Activated CD4-positive, alpha-beta T cell treated with anti-CD3 and anti-CD28 coated beads for 36 hours (primary cell): ENCODE measurements at regions not wholly inside any gene's neighbourhood (a gene's known extent, or its start where the extent isn't known, plus 50 kb on each side); places are given as distances from the start of the nearest gene placed in this dataset.

Experiments used
- ATAC-seq: fragments of 200-7000 bp; cut with Tn5 transposase; one replicate; pipeline ENCODE4 v1.10.0; 2021; ENCODE audit warnings: mild to moderate bottlenecking, moderate library complexity
- CTCF ChIA-PET: fragments of 350-600 bp; sonication (Branson Sonifier 250); formaldehyde crosslinking; loops from one replicate; lab custom pipeline; 2021; ENCODE audit warnings: antibody characterized with exemption; lab: Charles Lee
- POLR2A ChIA-PET: fragments of 350-600 bp; sonication (Branson Sonifier 250); formaldehyde crosslinking; loops from one replicate; lab custom pipeline; 2021; ENCODE audit warnings: antibody characterized with exemption, inconsistent platforms; lab: Charles Lee
- DNase-seq: peaks from one replicate; pipeline ENCODE4 v3.0.0-alpha.2; 2020
- H3K27ac Mint-ChIP-seq: one replicate; pipeline ENCODE4 v1.8.0; 2021; ENCODE audit warnings: mixed read lengths
- H3K27me3 Mint-ChIP-seq: one replicate; pipeline ENCODE4 v1.8.0; 2021; ENCODE audit warnings: mixed read lengths
- H3K36me3 Mint-ChIP-seq: one replicate; pipeline ENCODE4 v1.8.0; 2021; ENCODE audit warnings: low read depth, mixed read lengths
- H3K4me1 Mint-ChIP-seq: one replicate; pipeline ENCODE4 v1.8.0; 2021; ENCODE audit warnings: mixed read lengths
- H3K4me3 Mint-ChIP-seq: one replicate; pipeline ENCODE4 v1.8.0; 2021; ENCODE audit warnings: mild to moderate bottlenecking, moderate library complexity, mixed read lengths
- H3K9me3 Mint-ChIP-seq: one replicate; pipeline ENCODE4 v1.8.0; 2021; ENCODE audit warnings: low read depth, mixed read lengths
- intact Hi-C, 2 experiments: fragments of 100-400 bp; cut with DNase I in 1 of 2; cut with micrococcal nuclease in 1 of 2; formaldehyde crosslinking; loops; one replicate each; pipeline versions ENCODE4 v1.14.2 to v1.15.1; 2022 to 2024; cut with DNase I, micrococcal nuclease

GRCh38 chr12:94048757-94049156, 99.6 kb upstream of the PLXNC1 start:
- ATAC-seq (no peak), DNase-seq (no peak)
- no peaks in the 10 kb centered on the region for H3K36me3 Mint-ChIP-seq
- H3K27ac Mint-ChIP-seq, result no peak overlapping the region
- intact Hi-C loops, result no loop called here
- H3K4me3 Mint-ChIP-seq, result no peak overlapping the region
- ChIA-PET POLR2A (no interaction called here), CTCF (interaction anchor here (1.4 kb wide), 1 partner anchor 53 kb away, joined by 3 read pairs; no protein-coding TSS in a partner anchor)
- peaks cover 13% of the 10 kb centered on the region for H3K4me1 Mint-ChIP-seq
- no peaks in the 10 kb centered on the region for H3K9me3 Mint-ChIP-seq
- H3K27me3 Mint-ChIP-seq, result no peaks in the 10 kb centered on the region

GRCh38 chr12:94049718-94050117, 98.7 kb upstream of the PLXNC1 start:
- CTCF ChIA-PET, result interaction anchor here (1.4 kb wide), 1 partner anchor 52 kb away, joined by 3 read pairs; no protein-coding TSS in a partner anchor
- POLR2A ChIA-PET, result interaction anchor here (0.6 kb wide), 1 partner anchor 36 kb away, joined by 4 read pairs; no protein-coding TSS in a partner anchor
- no peaks in the 10 kb centered on the region for H3K27me3 Mint-ChIP-seq
- no peak for DNase-seq
- H3K4me3 Mint-ChIP-seq, result no peak overlapping the region
- ATAC-seq, result no peak
- intact Hi-C loops, result no loop called here
- H3K4me1 Mint-ChIP-seq, result peaks cover 13% of the 10 kb centered on the region
- H3K36me3 Mint-ChIP-seq, result no peaks in the 10 kb centered on the region
- H3K9me3 Mint-ChIP-seq, result no peaks in the 10 kb centered on the region
- no peak overlapping the region for H3K27ac Mint-ChIP-seq

- H3K4me1 Mint-ChIP-seq, result peaks cover under 1% of the 10 kb centered on the region
- no peaks in the 10 kb centered on the region for H3K9me3 Mint-ChIP-seq
- ChIA-PET CTCF (interaction anchor here (1.0 kb wide), 1 partner anchor 25 kb away, joined by 3 read pairs; no protein-coding TSS in a partner anchor), POLR2A (no interaction called here)
- intact Hi-C loops, result no loop called here
- H3K36me3 Mint-ChIP-seq, result no peaks in the 10 kb centered on the region
- DNase-seq, result no peak
- no peak for ATAC-seq
- no peaks in the 10 kb centered on the region for H3K27me3 Mint-ChIP-seq
- no peak overlapping the region for H3K27ac Mint-ChIP-seq
- no peak overlapping the region for H3K4me3 Mint-ChIP-seq
These were observed 94.7 kb upstream of the PLXNC1 start for GRCh38 chr12:94053676-94054075.

GRCh38 chr12:94055528-94055927, 92.8 kb upstream of the PLXNC1 start:
- Mint-ChIP-seq H3K36me3 (no peaks in the 10 kb centered on the region), H3K4me3 (no peak overlapping the region), H3K27ac (no peak overlapping the region), H3K27me3 (no peaks in the 10 kb centered on the region), H3K4me1 (no peaks in the 10 kb centered on the region), H3K9me3 (no peaks in the 10 kb centered on the region)
- DNase-seq (no peak), ATAC-seq (no peak)
- ChIA-PET CTCF (interaction anchor here (0.6 kb wide), 1 partner anchor 1115 kb away, joined by 3 read pairs; no protein-coding TSS in a partner anchor), POLR2A (no interaction called here)
- intact Hi-C loops, result no loop called here

GRCh38 chr12:94056419-94057158, 91.8 kb upstream of the PLXNC1 start:
- H3K36me3 Mint-ChIP-seq, result no peaks in the 10 kb centered on the region
- no peak overlapping the region for H3K27ac Mint-ChIP-seq
- CTCF ChIA-PET, result no interaction called here
- no peaks in the 10 kb centered on the region for H3K4me1 Mint-ChIP-seq
- no peak for ATAC-seq
- no peak overlapping the region for H3K4me3 Mint-ChIP-seq
- intact Hi-C loops, result no loop called here
- POLR2A ChIA-PET, result no interaction called here
- no peak for DNase-seq
- no peaks in the 10 kb centered on the region for H3K27me3 Mint-ChIP-seq
- no peaks in the 10 kb centered on the region for H3K9me3 Mint-ChIP-seq

- intact Hi-C loops, result no loop called here
- H3K4me1 Mint-ChIP-seq, result no peaks in the 10 kb centered on the region
- no peak overlapping the region for H3K27ac Mint-ChIP-seq
- H3K27me3 Mint-ChIP-seq, result no peaks in the 10 kb centered on the region
- ChIA-PET POLR2A (no interaction called here), CTCF (no interaction called here)
- H3K36me3 Mint-ChIP-seq, result no peaks in the 10 kb centered on the region
- H3K9me3 Mint-ChIP-seq, result no peaks in the 10 kb centered on the region
- no peak overlapping the region for H3K4me3 Mint-ChIP-seq
- no peak for ATAC-seq
- DNase-seq, result no peak
These were observed 90.9 kb upstream of the PLXNC1 start for GRCh38 chr12:94057262-94058151.

- no peak overlapping the region for H3K27ac Mint-ChIP-seq
- no peaks in the 10 kb centered on the region for H3K27me3 Mint-ChIP-seq
- no peak overlapping the region for H3K4me3 Mint-ChIP-seq
- no peaks in the 10 kb centered on the region for H3K36me3 Mint-ChIP-seq
- ChIA-PET CTCF (no interaction called here), POLR2A (no interaction called here)
- DNase-seq, result no peak
- no peaks in the 10 kb centered on the region for H3K9me3 Mint-ChIP-seq
- intact Hi-C loops, result no loop called here
- H3K4me1 Mint-ChIP-seq, result no peaks in the 10 kb centered on the region
- ATAC-seq, result no peak
These were observed 88.7 kb upstream of the PLXNC1 start for GRCh38 chr12:94059394-94060368.

- no peaks in the 10 kb centered on the region for H3K36me3 Mint-ChIP-seq
- ChIA-PET POLR2A (no interaction called here), CTCF (no interaction called here)
- ATAC-seq (no peak), DNase-seq (no peak)
- H3K4me3 Mint-ChIP-seq, result no peak overlapping the region
- H3K27ac Mint-ChIP-seq, result no peak overlapping the region
- H3K9me3 Mint-ChIP-seq, result no peaks in the 10 kb centered on the region
- intact Hi-C loops, result no loop called here
- no peaks in the 10 kb centered on the region for H3K4me1 Mint-ChIP-seq
- no peaks in the 10 kb centered on the region for H3K27me3 Mint-ChIP-seq
These were observed 86.2 kb upstream of the PLXNC1 start for GRCh38 chr12:94062194-94062593.

- DNase-seq (no peak), ATAC-seq (no peak)
- Mint-ChIP-seq H3K36me3 (no peaks in the 10 kb centered on the region), H3K27ac (no peak overlapping the region), H3K9me3 (no peaks in the 10 kb centered on the region), H3K4me3 (no peak overlapping the region), H3K27me3 (no peaks in the 10 kb centered on the region), H3K4me1 (no peaks in the 10 kb centered on the region)
- POLR2A ChIA-PET, result no interaction called here
- CTCF ChIA-PET, result no interaction called here
- intact Hi-C loops, result no loop called here
These were observed 85.4 kb upstream of the PLXNC1 start for GRCh38 chr12:94062796-94063635.

GRCh38 chr12:94070520-94070919, 77.9 kb upstream of the PLXNC1 start:
- CTCF ChIA-PET, result interaction anchor here (6.9 kb wide), 1 partner anchor 31 kb away, joined by 87 read pairs; no protein-coding TSS in a partner anchor
- no peak overlapping the region for H3K4me3 Mint-ChIP-seq

More at GRCh38 chr12:94070520-94070919, 77.9 kb upstream of the PLXNC1 start:
- Mint-ChIP-seq H3K27ac (no peak overlapping the region), H3K4me1 (peaks cover 15% of the 10 kb centered on the region), H3K36me3 (no peaks in the 10 kb centered on the region), H3K9me3 (no peaks in the 10 kb centered on the region), H3K27me3 (no peaks in the 10 kb centered on the region)
- ATAC-seq, result no peak
- DNase-seq, result no peak
- intact Hi-C loops, result no loop called here
- POLR2A ChIA-PET, result no interaction called here
